ENCODE measurements at regions not wholly inside any gene's neighbourhood (a gene's known extent, or its start where the extent isn't known, plus 50 kb on each side); places are given as distances from the start of the nearest gene placed in this dataset.
"Not testable (repeated sequence)": the region's sequence is repeated elsewhere in the genome, so short reads cannot be mapped to it uniquely, and the experiment has no call there.

DNA sequence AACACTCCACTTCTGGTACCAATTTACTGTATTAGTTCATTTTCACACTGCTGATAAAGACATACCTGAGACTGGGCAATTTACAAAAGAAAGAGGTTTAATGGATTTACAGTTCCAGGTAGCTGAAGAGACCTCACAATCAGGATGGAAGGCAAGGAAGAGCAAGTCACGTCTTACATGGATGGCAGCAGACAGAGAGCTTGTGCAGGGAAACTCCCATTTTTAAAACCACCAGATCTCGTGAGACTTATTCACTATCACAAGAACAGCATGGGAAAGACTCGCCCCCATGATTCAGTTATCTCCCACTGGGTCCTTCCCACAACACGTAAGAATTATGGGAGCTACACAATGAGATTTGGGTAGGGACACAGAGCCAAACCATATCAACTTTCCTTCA, 119.0 kb downstream of the ZIC4 start:
- H3K27ac ChIP-seq (ENCODE audit: insufficient read depth in 1 of 2, low read depth in 1 of 2, low read length in 2 of 2, poor library complexity in 1 of 2, severe bottlenecking in 2 of 2); H3K9me3 ChIP-seq (ENCODE audit: control extremely low read depth in 1 of 5, control insufficient read depth in 4 of 5, insufficient read depth in 2 of 5, low read depth in 1 of 5, low read length in 4 of 5); H3K27me3 ChIP-seq (replicated peaks in 2 of 5; ENCODE audit: control insufficient read depth in 4 of 5, insufficient read depth in 5 of 5, low read length in 4 of 5); POLR2A ChIA-PET; H3K4me3 ChIP-seq (ENCODE audit: control insufficient read depth in 1 of 7, extremely low read depth in 1 of 7, insufficient read depth in 4 of 7, low read depth in 2 of 7, low read length in 6 of 7); DNase-seq; CTCF ChIA-PET; H3K36me3 ChIP-seq (ENCODE audit: control insufficient read depth in 4 of 4, insufficient read depth in 4 of 4, low read length in 3 of 4); H3K4me1 ChIP-seq (ENCODE audit: control extremely low read depth in 1 of 4, control insufficient read depth in 4 of 4, insufficient read depth in 4 of 4, low read length in 3 of 4): not testable (repeated sequence)
- WGBS (ENCODE audit: insufficient coverage), result 100% methylated on average over 2 of the region's 4 CpGs

DNA sequence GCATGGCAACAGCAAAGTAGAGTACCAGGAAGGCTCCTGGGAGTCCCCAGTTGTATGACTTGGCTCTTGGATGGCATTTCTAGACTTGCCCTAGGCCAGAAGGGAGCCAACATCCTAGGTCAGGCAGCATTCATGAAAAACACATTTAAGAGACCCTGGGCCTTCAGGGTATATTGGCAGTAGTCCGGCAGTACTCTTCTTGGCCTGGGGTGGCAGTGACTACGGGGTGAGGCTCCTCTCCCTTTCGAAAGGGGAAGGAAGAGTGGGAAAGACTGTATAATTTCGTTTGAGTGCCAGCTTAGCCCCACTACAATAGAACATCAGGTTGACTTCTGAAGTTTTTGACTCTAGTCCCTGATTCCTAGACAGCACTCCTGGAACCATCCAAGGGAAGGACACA, 136.4 kb downstream of the ZIC4 start:
- Histone ChIP-seq H3K9me3 (ENCODE audit: control extremely low read depth in 1 of 5, control insufficient read depth in 4 of 5, insufficient read depth in 2 of 5, low read depth in 1 of 5, low read length in 4 of 5) (peaks cover 0 to 5% (median 0%) of the 10 kb centered on the region in 5 experiments), H3K27me3 (replicated peaks in 2 of 5; ENCODE audit: control insufficient read depth in 4 of 5, insufficient read depth in 5 of 5, low read length in 4 of 5) (no peaks in the 10 kb centered on the region), H3K27ac (ENCODE audit: insufficient read depth in 1 of 2, low read depth in 1 of 2, low read length in 2 of 2, poor library complexity in 1 of 2, severe bottlenecking in 2 of 2) (no peak overlapping the region), H3K4me3 (ENCODE audit: control insufficient read depth in 1 of 7, extremely low read depth in 1 of 7, insufficient read depth in 4 of 7, low read depth in 2 of 7, low read length in 6 of 7) (no peak overlapping the region), H3K4me1 (ENCODE audit: control extremely low read depth in 1 of 4, control insufficient read depth in 4 of 4, insufficient read depth in 4 of 4, low read length in 3 of 4) (no peaks in the 10 kb centered on the region), H3K36me3 (ENCODE audit: control insufficient read depth in 4 of 4, insufficient read depth in 4 of 4, low read length in 3 of 4) (no peaks in the 10 kb centered on the region)
- 83% methylated on average over 2 of the region's 4 CpGs for WGBS (ENCODE audit: insufficient coverage)
- ChIA-PET POLR2A (no interaction called here), CTCF (no interaction called here)
- no peak for DNase-seq

DNA sequence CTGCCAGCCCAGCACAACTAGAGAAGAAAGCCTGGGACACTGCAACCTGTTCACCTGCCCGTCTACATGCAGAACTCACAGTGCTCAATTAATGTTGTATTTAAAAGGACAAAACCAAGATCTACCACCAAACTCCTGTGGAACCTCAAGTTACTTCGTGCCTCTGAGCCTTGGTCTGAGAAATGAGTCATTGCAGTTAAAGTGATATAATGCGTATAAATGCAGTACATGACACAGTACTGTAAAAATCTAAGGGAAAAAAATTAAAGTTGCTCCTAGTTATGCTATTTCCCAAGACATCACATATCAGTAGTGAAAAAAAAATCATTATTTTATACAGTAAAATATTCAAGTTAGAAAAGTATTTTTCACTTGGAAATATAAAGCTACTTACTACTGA, 138.9 kb downstream of the ZIC4 start:
- Histone ChIP-seq H3K4me3 (ENCODE audit: control insufficient read depth in 1 of 7, extremely low read depth in 1 of 7, insufficient read depth in 4 of 7, low read depth in 2 of 7, low read length in 6 of 7) (no peak overlapping the region), H3K27me3 (replicated peaks in 2 of 5; ENCODE audit: control insufficient read depth in 4 of 5, insufficient read depth in 5 of 5, low read length in 4 of 5) (no peaks in the 10 kb centered on the region), H3K36me3 (ENCODE audit: control insufficient read depth in 4 of 4, insufficient read depth in 4 of 4, low read length in 3 of 4) (no peaks in the 10 kb centered on the region), H3K9me3 (ENCODE audit: control extremely low read depth in 1 of 5, control insufficient read depth in 4 of 5, insufficient read depth in 2 of 5, low read depth in 1 of 5, low read length in 4 of 5) (peaks cover 0 to 3% (median 0%) of the 10 kb centered on the region in 5 experiments), H3K27ac (ENCODE audit: insufficient read depth in 1 of 2, low read depth in 1 of 2, low read length in 2 of 2, poor library complexity in 1 of 2, severe bottlenecking in 2 of 2) (no peak overlapping the region), H3K4me1 (ENCODE audit: control extremely low read depth in 1 of 4, control insufficient read depth in 4 of 4, insufficient read depth in 4 of 4, low read length in 3 of 4) (no peaks in the 10 kb centered on the region)
- ChIA-PET CTCF (no interaction called here), POLR2A (no interaction called here)
- 100% methylated on average over 1 of the region's 3 CpGs for WGBS (ENCODE audit: insufficient coverage)
- no peak for DNase-seq

DNA sequence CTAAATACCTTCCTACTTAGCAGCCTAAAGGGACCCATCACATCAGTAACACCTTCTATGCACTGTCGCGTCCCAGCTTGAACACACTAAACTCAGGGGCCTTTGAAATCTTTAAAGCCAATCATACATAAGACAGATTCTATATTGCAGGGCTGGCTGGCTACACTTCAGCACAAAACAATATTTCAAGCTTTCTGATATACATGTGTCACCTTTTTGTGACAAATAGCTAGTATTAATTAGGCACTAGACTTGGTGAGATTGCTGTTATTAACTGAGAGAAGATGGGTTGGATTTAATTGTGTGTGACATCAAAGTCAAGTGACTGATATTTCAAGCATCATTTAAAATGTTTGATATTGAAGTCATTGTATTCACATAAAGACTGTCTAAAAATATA, 148.4 kb downstream of the ZIC4 start:
- no peak overlapping the region for H3K4me3 ChIP-seq (ENCODE audit: control insufficient read depth in 1 of 7, extremely low read depth in 1 of 7, insufficient read depth in 4 of 7, low read depth in 2 of 7, low read length in 6 of 7)
- no peaks in the 10 kb centered on the region for H3K9me3 ChIP-seq (ENCODE audit: control extremely low read depth in 1 of 5, control insufficient read depth in 4 of 5, insufficient read depth in 2 of 5, low read depth in 1 of 5, low read length in 4 of 5)
- DNase-seq, result no peak
- no peaks in the 10 kb centered on the region for H3K4me1 ChIP-seq (ENCODE audit: control extremely low read depth in 1 of 4, control insufficient read depth in 4 of 4, insufficient read depth in 4 of 4, low read length in 3 of 4)
- WGBS (ENCODE audit: insufficient coverage), result 100% methylated on average over 2 of the region's 2 CpGs
- no peak overlapping the region for H3K27ac ChIP-seq (ENCODE audit: insufficient read depth in 1 of 2, low read depth in 1 of 2, low read length in 2 of 2, poor library complexity in 1 of 2, severe bottlenecking in 2 of 2)
- no peaks in the 10 kb centered on the region for H3K27me3 ChIP-seq (replicated peaks in 2 of 5; ENCODE audit: control insufficient read depth in 4 of 5, insufficient read depth in 5 of 5, low read length in 4 of 5)
- H3K36me3 ChIP-seq (ENCODE audit: control insufficient read depth in 4 of 4, insufficient read depth in 4 of 4, low read length in 3 of 4), result no peaks in the 10 kb centered on the region
- ChIA-PET CTCF (no interaction called here), POLR2A (no interaction called here)

DNA sequence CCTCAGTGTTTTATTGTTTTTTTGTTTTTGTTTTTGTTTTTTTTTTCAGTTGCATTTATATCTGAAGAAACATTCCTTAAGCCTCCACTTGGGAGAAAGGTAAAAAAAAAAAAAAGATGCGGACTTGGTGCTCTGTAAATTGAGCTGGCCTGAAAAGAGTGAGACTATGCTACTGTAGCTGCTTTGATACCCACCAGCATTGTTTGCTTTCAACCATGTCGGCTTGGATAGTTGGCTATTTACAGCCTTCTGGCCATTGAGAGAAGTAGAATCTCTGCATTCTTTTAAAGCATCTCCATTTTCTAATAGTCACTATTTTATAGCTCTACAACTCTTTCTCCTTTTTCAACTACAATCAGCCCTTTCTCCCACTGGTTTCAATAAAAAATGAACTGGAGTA, 149.6 kb downstream of the ZIC4 start:
- ChIA-PET POLR2A (interaction anchor here (0.6 kb wide), 1 partner anchor 788 kb away, joined by 8 read pairs; no protein-coding TSS in a partner anchor), CTCF (no interaction called here)
- no peaks in the 10 kb centered on the region for H3K9me3 ChIP-seq (ENCODE audit: control extremely low read depth in 1 of 5, control insufficient read depth in 4 of 5, insufficient read depth in 2 of 5, low read depth in 1 of 5, low read length in 4 of 5)
- H3K27ac ChIP-seq (ENCODE audit: insufficient read depth in 1 of 2, low read depth in 1 of 2, low read length in 2 of 2, poor library complexity in 1 of 2, severe bottlenecking in 2 of 2), result no peak overlapping the region
- no peak for DNase-seq
- no peaks in the 10 kb centered on the region for H3K36me3 ChIP-seq (ENCODE audit: control insufficient read depth in 4 of 4, insufficient read depth in 4 of 4, low read length in 3 of 4)
- no peaks in the 10 kb centered on the region for H3K4me1 ChIP-seq (ENCODE audit: control extremely low read depth in 1 of 4, control insufficient read depth in 4 of 4, insufficient read depth in 4 of 4, low read length in 3 of 4)
- no peaks in the 10 kb centered on the region for H3K27me3 ChIP-seq (replicated peaks in 2 of 5; ENCODE audit: control insufficient read depth in 4 of 5, insufficient read depth in 5 of 5, low read length in 4 of 5)
- WGBS (ENCODE audit: insufficient coverage), result 89% methylated on average over 1 of the region's 2 CpGs
- H3K4me3 ChIP-seq (ENCODE audit: control insufficient read depth in 1 of 7, extremely low read depth in 1 of 7, insufficient read depth in 4 of 7, low read depth in 2 of 7, low read length in 6 of 7), result no peak overlapping the region

DNA sequence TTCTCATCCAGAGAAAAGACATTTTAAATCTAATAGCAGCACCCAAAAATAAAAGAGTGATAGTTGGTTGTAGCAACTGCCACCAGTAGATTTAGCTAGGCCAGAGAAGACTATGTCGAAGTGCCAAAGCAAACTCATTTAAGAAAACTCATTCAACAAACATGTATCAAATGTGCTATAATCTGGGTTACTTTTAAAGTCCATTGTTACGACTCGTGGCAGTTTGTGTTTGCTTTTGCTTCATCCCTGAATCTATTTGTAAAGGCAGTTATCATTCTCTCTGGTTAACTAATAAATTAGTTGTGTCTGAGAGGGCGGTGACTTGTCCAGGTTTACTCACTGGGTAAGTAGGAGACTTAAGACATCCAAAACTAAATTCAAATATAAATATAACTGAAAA, 159.4 kb downstream of the ZIC4 start:
- H3K9me3 ChIP-seq (ENCODE audit: control extremely low read depth in 1 of 5, control insufficient read depth in 4 of 5, insufficient read depth in 2 of 5, low read depth in 1 of 5, low read length in 4 of 5), result no peaks in the 10 kb centered on the region
- 100% methylated on average over 2 of the region's 4 CpGs for WGBS (ENCODE audit: insufficient coverage)

DNA sequence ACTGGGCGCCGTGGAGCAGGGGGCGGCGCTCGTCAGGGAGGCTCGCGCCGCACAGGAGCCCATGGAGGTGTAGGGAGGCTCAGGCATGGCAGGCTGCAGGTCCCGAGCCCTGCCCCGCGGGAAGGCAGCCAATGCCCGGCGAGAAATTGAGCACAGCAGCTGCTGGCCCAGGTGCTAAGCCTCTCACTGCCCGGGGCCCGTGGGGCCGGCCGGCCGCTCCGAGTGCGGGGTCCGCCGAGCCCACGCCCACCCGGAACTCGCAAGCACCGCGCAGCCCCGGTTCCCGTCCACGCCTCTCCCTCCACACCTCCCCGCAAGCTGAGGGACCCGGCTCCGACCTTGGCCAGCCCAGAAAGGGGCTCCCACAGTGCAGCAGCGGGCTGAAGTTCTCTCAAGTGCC, 160.7 kb downstream of the ZIC4 start:
- H3K4me3 ChIP-seq (ENCODE audit: control insufficient read depth in 1 of 7, extremely low read depth in 1 of 7, insufficient read depth in 4 of 7, low read depth in 2 of 7, low read length in 6 of 7); CTCF ChIA-PET; H3K9me3 ChIP-seq (ENCODE audit: control extremely low read depth in 1 of 5, control insufficient read depth in 4 of 5, insufficient read depth in 2 of 5, low read depth in 1 of 5, low read length in 4 of 5); H3K36me3 ChIP-seq (ENCODE audit: control insufficient read depth in 4 of 4, insufficient read depth in 4 of 4, low read length in 3 of 4); H3K4me1 ChIP-seq (ENCODE audit: control extremely low read depth in 1 of 4, control insufficient read depth in 4 of 4, insufficient read depth in 4 of 4, low read length in 3 of 4); POLR2A ChIA-PET; H3K27me3 ChIP-seq (replicated peaks in 2 of 5; ENCODE audit: control insufficient read depth in 4 of 5, insufficient read depth in 5 of 5, low read length in 4 of 5); H3K27ac ChIP-seq (ENCODE audit: insufficient read depth in 1 of 2, low read depth in 1 of 2, low read length in 2 of 2, poor library complexity in 1 of 2, severe bottlenecking in 2 of 2); DNase-seq: not testable (repeated sequence)
- 95% methylated on average over 28 of the region's 34 CpGs for WGBS (ENCODE audit: insufficient coverage)

More for the DNA sequence above, 159.4 kb downstream of the ZIC4 start:
- no peaks in the 10 kb centered on the region for H3K36me3 ChIP-seq (ENCODE audit: control insufficient read depth in 4 of 4, insufficient read depth in 4 of 4, low read length in 3 of 4)
- H3K27me3 ChIP-seq (replicated peaks in 2 of 5; ENCODE audit: control insufficient read depth in 4 of 5, insufficient read depth in 5 of 5, low read length in 4 of 5), result no peaks in the 10 kb centered on the region
- H3K27ac ChIP-seq (ENCODE audit: insufficient read depth in 1 of 2, low read depth in 1 of 2, low read length in 2 of 2, poor library complexity in 1 of 2, severe bottlenecking in 2 of 2), result no peak overlapping the region
- ChIA-PET POLR2A (no interaction called here), CTCF (no interaction called here)
- H3K4me3 ChIP-seq (ENCODE audit: control insufficient read depth in 1 of 7, extremely low read depth in 1 of 7, insufficient read depth in 4 of 7, low read depth in 2 of 7, low read length in 6 of 7), result no peak overlapping the region
- no peak for DNase-seq
- H3K4me1 ChIP-seq (ENCODE audit: control extremely low read depth in 1 of 4, control insufficient read depth in 4 of 4, insufficient read depth in 4 of 4, low read length in 3 of 4), result no peaks in the 10 kb centered on the region

DNA sequence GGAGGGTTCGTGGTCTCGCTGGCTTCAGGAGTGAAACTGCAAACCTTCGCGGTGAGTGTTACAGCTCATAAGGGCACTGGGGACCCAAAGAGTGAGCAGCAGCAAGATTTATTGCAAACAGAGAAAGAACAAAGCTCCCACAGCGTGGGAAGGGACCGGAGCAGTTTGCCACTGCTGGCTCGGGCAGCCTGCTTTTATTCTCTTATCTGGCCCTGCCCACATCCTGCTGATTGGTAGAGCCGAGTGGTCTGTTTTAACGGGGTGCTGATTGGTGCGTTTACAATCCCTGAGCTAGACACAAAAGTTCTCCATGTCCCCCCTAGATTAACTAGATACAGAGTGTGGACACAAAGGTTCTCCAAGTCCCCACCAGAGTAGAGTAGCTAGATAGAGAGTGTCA, 161.3 kb downstream of the ZIC4 start:
- H3K27ac ChIP-seq (ENCODE audit: insufficient read depth in 1 of 2, low read depth in 1 of 2, low read length in 2 of 2, poor library complexity in 1 of 2, severe bottlenecking in 2 of 2); H3K4me3 ChIP-seq (ENCODE audit: control insufficient read depth in 1 of 7, extremely low read depth in 1 of 7, insufficient read depth in 4 of 7, low read depth in 2 of 7, low read length in 6 of 7); POLR2A ChIA-PET; H3K27me3 ChIP-seq (replicated peaks in 2 of 5; ENCODE audit: control insufficient read depth in 4 of 5, insufficient read depth in 5 of 5, low read length in 4 of 5); DNase-seq; H3K4me1 ChIP-seq (ENCODE audit: control extremely low read depth in 1 of 4, control insufficient read depth in 4 of 4, insufficient read depth in 4 of 4, low read length in 3 of 4); H3K9me3 ChIP-seq (ENCODE audit: control extremely low read depth in 1 of 5, control insufficient read depth in 4 of 5, insufficient read depth in 2 of 5, low read depth in 1 of 5, low read length in 4 of 5); CTCF ChIA-PET; H3K36me3 ChIP-seq (ENCODE audit: control insufficient read depth in 4 of 4, insufficient read depth in 4 of 4, low read length in 3 of 4): not testable (repeated sequence)
- 94% methylated on average over 10 of the region's 10 CpGs for WGBS (ENCODE audit: insufficient coverage)

Measured in common myeloid progenitor, CD34-positive (primary cell).